Gastroesophageal sphincter (tissue), 4 donors: ENCODE measurements at regions not wholly inside any gene's neighbourhood (a gene's known extent, or its start where the extent isn't known, plus 50 kb on each side); places are given as distances from the start of the nearest gene placed in this dataset.

Experiments
- ATAC-seq: fragments of 150-250 bp; one replicate; pipeline ENCODE4 v1.9.1; 2016; ENCODE audit warnings: mild to moderate bottlenecking, moderate library complexity
- H3K27ac ChIP-seq, 4 donors: fragments of 200-600 bp; sonication (generic) in 3 of 4; 1 replicate in 3 of 4; 2 replicates in 1 of 4; pipeline ENCODE4 v1.5.1; 2016 to 2019
- H3K27me3 ChIP-seq: fragments of 200-600 bp; sonication (generic); one replicate; pipeline ENCODE4 v1.5.1; 2019
- H3K36me3 ChIP-seq, 2 donors: fragments of 200-600 bp; sonication (generic); one replicate each; pipeline ENCODE4 v1.5.1; 2019; ENCODE audit warnings: control low read depth in 1 of 2
- H3K4me1 ChIP-seq, 3 donors: fragments of 200-600 bp; sonication (generic); 1 replicate in 2 of 3; 2 replicates in 1 of 3; pipeline ENCODE4 v1.5.1; 2016 to 2019; ENCODE audit warnings: control low read depth in 2 of 3
- H3K4me3 ChIP-seq, 2 donors: fragments of 200-600 bp; sonication (generic); one replicate each; pipeline ENCODE4 v1.5.1; 2019; ENCODE audit warnings: mild to moderate bottlenecking in 1 of 2, moderate library complexity in 1 of 2
- H3K9me3 ChIP-seq, 3 donors: fragments of 200-600 bp; sonication (generic); one replicate each; pipeline ENCODE4 v1.5.1; 2017 to 2019; ENCODE audit warnings: control low read depth in 2 of 3
- CTCF ChIP-seq, 4 experiments: fragments of 200-600 bp in 2 of 4; fragments of 450-650 bp in 2 of 4; sonication (generic) in 1 of 4; IDR thresholded peaks; one replicate each; pipeline ENCODE4 v1.5.1; 2017 to 2019; ENCODE audit warnings: antibody characterized with exemption in 4 of 4, mild to moderate bottlenecking in 2 of 4, moderate library complexity in 2 of 4
- EP300 ChIP-seq: sonication (generic); formaldehyde crosslinking; IDR thresholded peaks from one replicate; pipeline ENCODE4 v1.6.1; 2017; ENCODE audit warnings: antibody characterized with exemption, mild to moderate bottlenecking
- POLR2A ChIP-seq, 2 donors: fragments of 450-650 bp; IDR thresholded peaks; one replicate each; pipeline ENCODE4 v1.6.1; 2017; ENCODE audit warnings: antibody characterized with exemption in 2 of 2, mild to moderate bottlenecking in 2 of 2, moderate library complexity in 1 of 2
- POLR2AphosphoS5 ChIP-seq: sonication (generic); formaldehyde crosslinking; IDR thresholded peaks from one replicate; pipeline ENCODE4 v1.6.1; 2017; ENCODE audit warnings: antibody characterized with exemption
- WGBS, 2 donors: methylation state at CpG; one replicate each; pipeline ENCODE4 v1.1.5; 2018; ENCODE audit warnings: low coverage in 1 of 2; 5-methylcytosine and 5-hydroxymethylcytosine counted together

- peaks cover 0 to 21% (median 0%) of the 10 kb centered on the region in 3 donors for H3K4me1 ChIP-seq
- H3K27me3 ChIP-seq: no peaks in the 10 kb centered on the region
- no peak for TF ChIP-seq EP300
- no peak for TF ChIP-seq POLR2A (IDR thresholded peaks at IDR 0.05)
- no peak for TF ChIP-seq POLR2AphosphoS5
- no peak for TF ChIP-seq CTCF (IDR thresholded peaks at IDR 0.05)
- no peak overlapping the region for H3K27ac ChIP-seq
- no peak for ATAC-seq
- H3K9me3 ChIP-seq: no peaks in the 10 kb centered on the region
- no peak overlapping the region for H3K4me3 ChIP-seq
- H3K36me3 ChIP-seq: no peaks in the 10 kb centered on the region
- 87 to 97% methylated on average over 2 to 3 of the region's 4 CpGs for WGBS, 2 donors
Measured at GRCh38 chr6:149221774-149222070, 95.8 kb upstream of the TAB2 start.

- H3K4me3 ChIP-seq: no peak overlapping the region
- H3K36me3 ChIP-seq: no peaks in the 10 kb centered on the region
- no peaks in the 10 kb centered on the region for H3K9me3 ChIP-seq
- H3K27me3 ChIP-seq: no peaks in the 10 kb centered on the region
- TF ChIP-seq POLR2AphosphoS5 (no peak), CTCF (IDR thresholded peaks at IDR 0.05) (no peak), POLR2A (IDR thresholded peaks at IDR 0.05) (no peak), EP300 (no peak)
- WGBS, 2 donors: 50 to 59% methylated on average over 4 of the region's 4 CpGs
- ATAC-seq: no peak
- no peak overlapping the region for H3K27ac ChIP-seq
- peaks cover 0 to 34% (median 0%) of the 10 kb centered on the region in 3 donors for H3K4me1 ChIP-seq
Measured at GRCh38 chr6:149223120-149223903, 94.2 kb upstream of the TAB2 start.

GRCh38 chr6:149223904-149224351 lies 93.6 kb upstream of the TAB2 start:
- H3K27ac ChIP-seq: no peak overlapping the region
- H3K4me1 ChIP-seq: peaks cover 0 to 40% (median 0%) of the 10 kb centered on the region in 3 donors
- H3K27me3 ChIP-seq: no peaks in the 10 kb centered on the region
- 15% methylated on average over 2 of the region's 2 CpGs for WGBS, 2 donors
- TF ChIP-seq CTCF (IDR thresholded peaks at IDR 0.05) (no peak), POLR2AphosphoS5 (no peak), POLR2A (IDR thresholded peaks at IDR 0.05) (no peak), EP300 (no peak)
- H3K4me3 ChIP-seq: no peak overlapping the region
- H3K9me3 ChIP-seq: no peaks in the 10 kb centered on the region
- no peaks in the 10 kb centered on the region for H3K36me3 ChIP-seq
- no peak for ATAC-seq

- WGBS, 2 donors: 72 to 81% methylated on average over 4 to 6 of the region's 6 CpGs
- Histone ChIP-seq H3K4me1 (peaks cover 0 to 44% (median 0%) of the 10 kb centered on the region in 3 donors), H3K9me3 (no peaks in the 10 kb centered on the region), H3K4me3 (no peak overlapping the region), H3K36me3 (no peaks in the 10 kb centered on the region), H3K27ac (no peak overlapping the region), H3K27me3 (no peaks in the 10 kb centered on the region)
- TF ChIP-seq POLR2A (IDR thresholded peaks at IDR 0.05): no peak
- no peak for ATAC-seq
Measured at GRCh38 chr6:149224399-149224798, 93.1 kb upstream of the TAB2 start.

- Histone ChIP-seq H3K27ac (no peak overlapping the region), H3K9me3 (no peaks in the 10 kb centered on the region)
- WGBS, 2 donors: 80 to 93% methylated on average over 3 of the region's 3 CpGs
Measured at GRCh38 chr6:149225370-149225769, 92.1 kb upstream of the TAB2 start.

More at GRCh38 chr6:149225370-149225769, 92.1 kb upstream of the TAB2 start:
- Histone ChIP-seq H3K4me1 (peaks cover 0 to 50% (median 0%) of the 10 kb centered on the region in 3 donors), H3K4me3 (no peak overlapping the region), H3K36me3 (no peaks in the 10 kb centered on the region), H3K27me3 (no peaks in the 10 kb centered on the region)
- ATAC-seq: no peak
- TF ChIP-seq POLR2AphosphoS5 (no peak), CTCF (IDR thresholded peaks at IDR 0.05) (no peak), EP300 (no peak), POLR2A (IDR thresholded peaks at IDR 0.05) (no peak)
